HepG2 (cell line): ENCODE measurements at regions not wholly inside any gene's neighbourhood (a gene's known extent, or its start where the extent isn't known, plus 50 kb on each side); places are given as distances from the start of the nearest gene placed in this dataset.

Experiments
- CSRNP2 ChIP-seq: sonication (generic); formaldehyde crosslinking; conservative IDR thresholded peaks from 2 replicates; pipeline ENCODE4 v1.8.0; 2022; ENCODE audit warnings: low read depth, missing genetic modification reagents
- ELF1 ChIP-seq: sonication (generic); formaldehyde crosslinking; IDR thresholded peaks from 2 replicates; pipeline ENCODE4 v1.4.0; 2020; ENCODE audit warnings: missing genetic modification reagents
- HNF1B ChIP-seq: sonication (generic); formaldehyde crosslinking; IDR thresholded peaks from 2 replicates; pipeline ENCODE4 v1.5.1; 2020; ENCODE audit warnings: mild to moderate bottlenecking, moderate library complexity, missing genetic modification reagents
- TCF7L2 ChIP-seq: IDR thresholded peaks from 2 replicates; pipeline ENCODE4 v1.6.1; 2011; ENCODE audit warnings: mild to moderate bottlenecking, low read depth, low read length, moderate library complexity

- TF ChIP-seq ELF1 (CRISPR knock-in tag) (no peak), CSRNP2 (no peak), TCF7L2 (no peak), HNF1B (no peak)
Observed at GRCh38 chr18:41713969-41714825, 240.8 kb upstream of the PIK3C3 start.
